SK-N-SH treated with all-trans-retinoic acid at 6 μM for 48 hours (cell line): ENCODE measurements at regions not wholly inside any gene's neighbourhood (a gene's known extent, or its start where the extent isn't known, plus 50 kb on each side); places are given as distances from the start of the nearest gene placed in this dataset.

ENCODE experiments used
- ARNTL ChIP-seq: fragments of 450-650 bp; formaldehyde crosslinking; IDR thresholded peaks from 2 replicates; pipeline ENCODE4 v1.5.0; 2020; ENCODE audit warnings: low read depth, mild to moderate bottlenecking, moderate library complexity, borderline replicate concordance
- BACH2 ChIP-seq: fragments of 250-450 bp; sonication (Bioruptor Pico); IDR thresholded peaks from 2 replicates; pipeline ENCODE4 v1.9.0; 2021; ENCODE audit warnings: mild to moderate bottlenecking, borderline replicate concordance
- CREB5 ChIP-seq: fragments of 250-450 bp; sonication (Bioruptor Pico); IDR thresholded peaks from 2 replicates; pipeline ENCODE4 v1.5.1; 2020; ENCODE audit warnings: low read depth, mild to moderate bottlenecking, moderate library complexity
- ESRRG ChIP-seq: fragments of 250-450 bp; sonication (Bioruptor Pico); IDR thresholded peaks from 2 replicates; pipeline ENCODE4 v1.6.1; 2021; ENCODE audit warnings: mild to moderate bottlenecking
- GLIS3 ChIP-seq: fragments of 250-450 bp; sonication (Bioruptor Pico); IDR thresholded peaks from 2 replicates; pipeline ENCODE4 v1.5.0; 2020; ENCODE audit warnings: mild to moderate bottlenecking, moderate library complexity
- PPARA ChIP-seq: fragments of 250-450 bp; sonication (Bioruptor Pico); IDR thresholded peaks from 2 replicates; pipeline ENCODE4 v1.5.0; 2020; ENCODE audit warnings: mild to moderate bottlenecking, borderline replicate concordance
- RARB ChIP-seq: fragments of 250-450 bp; sonication (Bioruptor Pico); IDR thresholded peaks from 2 replicates; pipeline ENCODE4 v1.8.0; 2021; ENCODE audit warnings: mild to moderate bottlenecking, moderate library complexity
- SNAI2 ChIP-seq: fragments of 250-450 bp; sonication (Bioruptor Pico); IDR thresholded peaks from 2 replicates; pipeline ENCODE4 v1.5.0; 2020; ENCODE audit warnings: mild to moderate bottlenecking, moderate library complexity
- TOX ChIP-seq: fragments of 250-450 bp; sonication (Bioruptor Pico); IDR thresholded peaks from 2 replicates; pipeline ENCODE4 v1.8.0; 2021; ENCODE audit warnings: mild to moderate bottlenecking, moderate library complexity, borderline replicate concordance
- TSHZ2 ChIP-seq: fragments of 250-450 bp; sonication (Bioruptor Pico); IDR thresholded peaks from 2 replicates; pipeline ENCODE4 v1.5.0; 2020; ENCODE audit warnings: mild to moderate bottlenecking, moderate library complexity
- ZFP3 ChIP-seq: fragments of 250-450 bp; sonication (Bioruptor Pico); IDR thresholded peaks from 2 replicates; pipeline ENCODE4 v1.5.0; 2020; ENCODE audit warnings: mild to moderate bottlenecking, moderate library complexity
- ZNF70 ChIP-seq: fragments of 450-650 bp; formaldehyde crosslinking; IDR thresholded peaks from 2 replicates; pipeline ENCODE4 v1.5.0; 2020; ENCODE audit warnings: mild to moderate bottlenecking, moderate library complexity

GRCh38 chr12:128165387-128165786 is 101.6 kb upstream of the TMEM132C start:
- TF ChIP-seq ARNTL (CRISPR knock-in tag) (no peak), SNAI2 (CRISPR knock-in tag) (no peak), ZNF70 (CRISPR knock-in tag) (no peak), GLIS3 (CRISPR knock-in tag) (no peak), TSHZ2 (CRISPR knock-in tag) (no peak), ZFP3 (CRISPR knock-in tag) (no peak), RARB (CRISPR knock-in tag) (no peak), TOX (CRISPR knock-in tag) (no peak), ESRRG (CRISPR knock-in tag) (no peak), PPARA (CRISPR knock-in tag) (no peak), CREB5 (CRISPR knock-in tag) (no peak), BACH2 (CRISPR knock-in tag) (no peak)
